Left lobe of liver (tissue), 2 donors: ENCODE measurements at regions not wholly inside any gene's neighbourhood (a gene's known extent, or its start where the extent isn't known, plus 50 kb on each side); places are given as distances from the start of the nearest gene placed in this dataset.
"Not testable (repeated sequence)": the region's sequence is repeated elsewhere in the genome, so short reads cannot be mapped to it uniquely, and the experiment has no call there.

Experiments used
- ATAC-seq: fragments of 200-7000 bp; cut with Tn5 transposase; one replicate; pipeline ENCODE4 v1.9.1; 2020; ENCODE audit warnings: mild to moderate bottlenecking, moderate library complexity
- DNase-seq: peaks from one replicate; pipeline ENCODE4 v3.0.0-alpha.2; 2020; ENCODE audit warnings: low spot score
- donor health status: DM: no; HTN: no; CAD: no; lungs with moderate emphysema.
- donor health status: DM: no; HTN: yes; CAD: no.

DNA sequence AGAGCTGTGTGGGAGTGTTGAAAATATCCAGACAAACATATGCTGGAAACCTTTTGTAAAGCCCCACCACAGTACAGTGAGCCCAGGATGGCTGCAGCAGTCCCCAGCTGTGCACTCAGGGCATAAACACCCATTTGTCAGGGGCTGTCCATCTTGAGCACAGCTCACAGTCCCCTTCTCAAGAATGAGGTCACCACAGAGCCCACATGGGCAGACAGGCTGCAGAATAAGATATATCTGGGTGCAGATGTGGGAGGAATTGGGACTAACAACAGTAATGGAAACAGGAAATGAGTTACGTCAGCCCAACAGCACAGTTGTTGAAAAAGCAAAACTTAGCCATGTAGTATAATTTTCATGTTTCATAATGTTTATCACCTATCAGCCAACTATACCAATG, 219.6 kb downstream of the ETAA1 start:
- ATAC-seq (no peak), DNase-seq (no peak)

DNA sequence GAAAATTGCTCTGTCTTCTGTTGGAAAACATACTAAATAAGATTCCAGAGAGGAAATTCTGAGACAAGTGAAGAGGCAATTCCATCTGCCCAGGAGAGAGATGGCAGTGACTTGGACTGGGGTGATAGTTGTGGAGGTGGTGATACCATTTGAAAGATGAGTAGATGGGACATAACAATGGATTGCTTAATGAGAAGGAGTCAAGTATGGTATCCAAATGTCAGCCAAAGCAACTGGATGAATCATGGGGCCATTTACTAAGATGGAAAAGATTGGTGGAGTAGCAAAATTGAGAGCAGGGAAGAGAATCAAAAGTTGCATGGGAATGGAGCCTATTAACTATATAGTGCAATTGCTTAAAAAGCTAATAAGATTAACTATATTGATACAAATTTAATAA, 222.1 kb downstream of the ETAA1 start:
- DNase-seq (no peak), ATAC-seq (no peak)

DNA sequence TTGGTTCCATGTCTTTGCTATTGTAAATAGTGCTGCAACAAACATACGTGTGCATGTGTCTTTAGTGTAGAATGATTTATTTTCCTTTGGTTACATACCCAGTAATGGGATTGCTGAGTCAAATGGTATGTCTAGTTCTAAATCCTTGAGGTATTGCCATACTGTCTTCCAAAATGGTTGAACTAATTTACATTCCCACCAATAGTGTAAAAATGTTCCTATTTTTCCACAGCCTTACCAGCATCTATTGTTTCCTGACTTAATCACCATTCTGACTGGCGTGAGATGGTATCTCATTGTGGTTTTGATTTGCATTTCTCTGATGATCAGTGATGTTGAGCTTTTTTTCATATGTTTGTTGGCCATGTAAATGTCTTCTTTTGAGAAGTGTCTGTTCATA, 226.6 kb downstream of the ETAA1 start:
- not testable (repeated sequence) for DNase-seq, ATAC-seq

DNA sequence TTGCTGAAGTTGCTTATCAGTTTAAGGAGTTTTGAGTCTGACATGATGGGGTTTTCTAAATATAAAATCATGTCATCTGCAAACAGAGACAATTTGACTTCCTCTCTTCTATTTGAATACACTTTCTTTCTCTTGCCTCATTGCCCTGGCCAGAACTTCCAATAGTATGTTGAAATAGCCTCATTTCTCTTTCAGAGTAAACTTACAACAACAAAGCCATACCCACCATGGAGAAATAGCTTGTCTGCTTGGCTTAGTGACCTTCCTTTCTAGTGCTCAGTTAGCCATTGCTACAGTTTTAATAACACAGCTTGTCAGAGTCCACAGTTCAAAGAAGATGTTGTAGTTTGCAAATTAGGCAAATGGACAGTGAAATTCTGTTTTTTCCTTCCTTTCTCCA, 228.0 kb downstream of the ETAA1 start:
- no peak for DNase-seq
- peak; percentile 38 for ATAC-seq

DNA sequence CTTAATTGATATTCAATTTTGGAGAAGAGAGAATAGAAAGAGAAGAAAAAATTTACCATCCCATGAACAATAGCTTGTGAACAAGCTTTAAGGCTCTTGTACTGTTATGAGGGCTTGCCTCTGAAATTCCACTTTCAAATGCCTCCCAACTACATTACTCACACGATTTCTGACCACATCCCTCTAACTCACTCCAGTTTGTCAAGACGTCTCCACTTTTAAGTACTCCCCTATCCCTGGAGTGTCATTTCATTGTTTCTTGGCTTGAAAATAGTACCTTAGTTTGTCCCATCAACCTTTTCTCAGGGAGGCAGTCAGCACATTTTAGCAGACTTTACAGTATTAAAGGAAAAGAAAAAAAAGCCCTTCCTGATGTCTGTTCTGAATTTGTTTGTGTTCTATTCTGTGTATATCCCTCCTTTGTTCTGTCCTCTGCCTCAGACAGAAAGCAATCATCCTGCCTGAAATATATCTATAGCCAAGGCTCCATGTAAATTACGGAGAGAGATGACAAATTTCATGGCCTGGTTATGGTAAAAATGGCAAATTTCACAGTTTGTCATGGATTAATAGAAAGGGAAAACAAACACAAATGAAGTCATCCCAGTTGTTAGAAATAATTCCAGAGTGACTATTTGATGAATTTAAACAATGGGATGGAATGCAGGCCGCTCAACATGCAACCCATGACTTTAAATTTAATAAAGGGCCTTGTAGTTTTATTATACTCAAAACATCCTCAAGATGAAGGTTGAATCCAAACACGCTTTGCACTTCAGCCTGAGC, 228.8 kb downstream of the ETAA1 start:
- ATAC-seq (no peak), DNase-seq (no peak)

DNA sequence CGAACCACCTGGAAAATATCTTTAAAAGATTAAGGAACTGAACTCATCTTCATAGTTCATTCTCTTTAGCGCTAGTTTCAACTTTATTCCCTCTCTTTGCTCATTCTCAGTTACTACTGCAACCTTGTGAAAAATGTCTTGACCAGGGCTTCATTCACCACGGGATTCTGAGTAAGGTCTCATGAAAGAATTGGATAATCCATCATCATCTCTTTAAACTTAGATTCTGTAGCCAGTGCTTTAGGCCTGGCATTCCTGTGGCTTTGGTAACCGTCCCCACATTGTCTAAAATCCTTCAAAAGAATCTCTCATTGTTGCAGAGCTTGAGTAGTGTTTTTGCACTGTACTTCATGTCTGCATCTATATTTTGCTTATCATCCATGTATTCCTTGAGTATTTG, 229.5 kb downstream of the ETAA1 start:
- ATAC-seq (no peak), DNase-seq (no peak)

DNA sequence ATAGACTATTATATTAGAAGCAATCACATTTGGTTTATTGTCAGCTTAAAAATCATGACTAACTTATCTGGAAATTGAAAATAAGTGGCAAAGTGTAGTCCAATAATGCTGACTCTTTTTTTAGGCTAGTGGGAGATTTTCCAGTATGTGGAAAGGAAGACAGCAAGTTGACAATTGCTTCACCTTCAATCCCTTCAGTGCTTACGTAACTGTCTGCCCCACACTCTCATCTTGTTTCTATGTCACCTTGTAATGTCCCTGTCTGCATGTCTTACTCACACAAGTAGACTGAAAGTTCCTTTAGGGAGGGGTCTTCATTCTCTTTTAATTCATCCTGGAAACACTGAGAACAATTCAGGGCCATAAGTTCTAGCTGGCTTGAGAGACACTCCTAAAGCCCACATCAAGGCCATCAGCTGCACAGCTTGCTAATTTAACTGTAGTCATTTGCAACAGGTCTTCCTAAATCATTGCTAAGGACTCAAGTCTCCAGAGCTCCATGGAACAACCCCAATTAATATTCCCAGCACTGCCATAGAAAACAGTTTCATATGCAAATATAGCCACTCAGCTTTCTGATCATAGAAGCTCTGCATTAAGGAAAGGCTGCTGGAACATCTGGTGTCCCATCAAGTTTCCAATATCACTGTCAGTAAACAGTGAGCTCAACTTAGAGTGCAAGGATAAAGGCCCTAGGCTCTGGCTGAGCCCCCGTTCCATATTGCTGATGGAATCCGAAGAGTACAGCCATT, 230.5 kb downstream of the ETAA1 start:
- ATAC-seq: no peak

DNA sequence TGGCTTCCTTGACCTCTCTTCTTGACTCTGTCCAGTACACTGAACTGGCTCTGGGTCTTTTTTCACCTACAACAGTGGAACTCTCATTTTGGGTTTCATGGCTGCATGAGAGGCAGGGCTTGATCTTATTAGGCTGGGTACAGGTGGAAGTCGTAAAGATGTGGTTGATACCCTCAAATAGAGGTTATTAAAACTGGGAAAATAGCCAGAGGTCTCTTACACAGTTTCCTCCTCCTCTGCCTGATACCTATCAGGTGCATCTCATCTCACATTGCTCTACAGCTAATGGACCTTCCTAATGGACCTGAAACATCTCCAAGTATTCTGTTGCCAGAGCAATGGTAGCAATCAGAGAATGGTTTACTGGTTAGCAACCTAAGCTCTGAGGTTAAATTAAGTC, 231.8 kb downstream of the ETAA1 start:
- ATAC-seq (no peak), DNase-seq (no peak)

More for the DNA sequence above, 230.5 kb downstream of the ETAA1 start:
- DNase-seq: no peak

DNA sequence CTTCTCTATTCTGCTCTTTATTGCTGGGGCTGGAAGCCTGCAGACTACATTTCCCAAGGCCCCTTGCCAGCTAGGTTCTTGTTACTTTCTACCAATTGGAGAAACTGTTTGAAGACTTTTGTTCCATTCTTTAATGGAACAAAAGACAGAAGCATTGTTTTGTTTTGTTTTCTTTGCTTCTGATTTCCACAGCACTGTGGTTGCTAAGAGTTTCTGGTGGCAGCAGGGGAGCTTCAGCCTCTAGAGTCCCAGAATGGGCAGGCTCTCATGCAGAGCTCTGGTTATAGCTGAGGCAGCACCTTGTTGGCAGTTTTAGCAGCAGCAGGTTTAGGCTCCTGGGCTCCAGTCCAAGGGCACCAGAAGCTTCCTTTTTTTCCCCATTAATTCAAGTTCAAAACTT, 234.3 kb downstream of the ETAA1 start:
- no peak for DNase-seq
- no peak for ATAC-seq

DNA sequence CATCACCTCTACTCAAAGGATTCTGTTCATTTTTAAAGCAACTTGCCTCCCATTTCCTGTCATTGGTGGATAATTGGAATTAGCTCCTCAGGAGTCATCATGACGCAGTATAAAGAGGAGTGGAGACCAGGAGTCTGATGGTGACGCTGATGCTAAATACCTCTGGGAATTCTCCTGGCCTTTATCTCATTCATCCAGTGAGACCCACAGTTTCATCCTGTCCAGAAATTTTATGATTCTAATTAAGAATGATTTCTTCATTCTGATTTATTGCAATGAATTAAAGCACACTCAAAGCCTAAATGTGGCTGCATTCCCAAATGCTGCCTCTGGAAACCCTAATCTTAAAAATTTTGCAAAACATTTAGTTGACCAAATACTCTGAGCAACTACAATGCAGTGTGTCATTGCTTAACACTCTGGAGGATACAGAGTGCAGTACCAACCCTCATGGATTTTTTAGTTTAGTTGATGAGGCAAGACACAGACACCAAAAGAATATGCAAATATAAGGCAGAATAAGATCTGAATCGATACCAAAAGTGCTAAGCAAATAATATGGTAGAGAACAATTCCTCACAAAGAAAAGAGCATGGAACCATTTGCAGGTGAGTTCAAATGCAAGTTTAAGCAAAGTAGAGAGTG, 236.2 kb downstream of the ETAA1 start:
- DNase-seq (no peak), ATAC-seq (no peak)

DNA sequence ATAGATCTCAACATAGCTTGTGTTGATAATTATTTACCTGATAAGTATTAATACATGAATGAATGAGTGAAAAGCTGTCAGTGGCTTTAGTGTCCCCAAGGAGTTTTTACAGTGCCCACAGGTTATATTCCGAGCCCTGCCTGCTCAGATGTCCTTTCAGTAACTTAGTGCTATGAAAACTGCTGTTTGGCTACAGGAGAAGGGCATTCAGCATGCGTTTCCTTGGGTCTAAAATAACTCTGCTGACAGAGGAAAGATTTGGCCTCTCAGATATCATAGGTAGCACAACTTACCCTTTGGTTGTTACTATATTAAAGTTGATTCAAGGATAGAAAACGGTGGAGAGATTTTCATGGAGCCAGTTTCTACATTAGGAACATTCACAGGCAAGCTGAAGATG, 241.0 kb downstream of the ETAA1 start:
- no peak for ATAC-seq

DNA sequence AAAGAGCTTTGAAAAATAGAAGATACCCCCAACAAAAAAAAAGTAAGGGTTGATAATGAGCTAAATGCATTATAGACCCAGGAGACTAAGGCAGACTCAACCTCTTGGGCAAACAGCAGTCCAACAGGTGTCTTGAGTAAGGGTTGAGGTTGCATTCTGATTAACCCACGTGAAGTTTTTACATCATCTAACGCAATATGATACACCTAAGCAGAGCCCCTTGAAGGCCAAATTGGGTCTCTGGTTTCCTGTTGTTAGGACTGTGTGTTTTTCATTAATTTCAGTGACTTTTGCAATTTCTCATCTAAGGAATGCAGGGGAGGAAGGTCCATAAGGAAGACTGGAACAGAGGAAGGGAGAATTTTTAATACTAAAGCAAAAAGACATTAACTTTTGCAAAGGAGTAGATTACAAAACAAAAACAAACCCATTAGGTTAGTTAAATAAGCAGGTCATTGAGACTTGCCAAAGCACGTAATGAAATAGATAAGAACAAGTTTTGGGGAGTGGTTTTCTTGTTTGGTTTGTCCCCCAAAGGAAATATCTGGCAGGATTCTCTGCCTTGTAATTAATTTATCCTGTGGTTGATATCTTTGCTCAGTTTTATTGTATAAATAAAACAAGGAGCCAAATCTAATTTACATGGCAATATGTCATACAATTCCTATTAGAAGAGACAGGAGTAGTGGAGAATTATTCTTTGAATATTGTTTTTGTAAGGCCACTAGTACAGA, 244.3 kb downstream of the ETAA1 start:
- ATAC-seq (no peak), DNase-seq (no peak)

More for the DNA sequence above, 241.0 kb downstream of the ETAA1 start:
- no peak for DNase-seq

DNA sequence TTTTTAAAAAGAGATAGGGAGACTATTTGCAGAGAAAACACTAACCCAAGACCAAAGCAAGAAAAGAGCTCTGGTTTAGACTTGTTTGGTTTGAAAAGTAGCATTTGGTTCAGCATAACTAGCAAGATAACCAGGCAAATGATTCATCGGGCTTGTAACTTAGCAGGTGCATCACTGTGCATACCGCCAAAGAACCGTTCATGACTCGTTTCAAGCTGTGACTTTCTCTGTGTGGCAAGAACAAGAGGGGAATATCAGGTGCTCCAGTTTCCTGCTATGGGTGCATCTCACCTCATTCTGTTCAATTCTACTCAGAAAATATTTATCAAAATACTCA, 244.9 kb downstream of the ETAA1 start:
- DNase-seq (no peak), ATAC-seq (no peak)

DNA sequence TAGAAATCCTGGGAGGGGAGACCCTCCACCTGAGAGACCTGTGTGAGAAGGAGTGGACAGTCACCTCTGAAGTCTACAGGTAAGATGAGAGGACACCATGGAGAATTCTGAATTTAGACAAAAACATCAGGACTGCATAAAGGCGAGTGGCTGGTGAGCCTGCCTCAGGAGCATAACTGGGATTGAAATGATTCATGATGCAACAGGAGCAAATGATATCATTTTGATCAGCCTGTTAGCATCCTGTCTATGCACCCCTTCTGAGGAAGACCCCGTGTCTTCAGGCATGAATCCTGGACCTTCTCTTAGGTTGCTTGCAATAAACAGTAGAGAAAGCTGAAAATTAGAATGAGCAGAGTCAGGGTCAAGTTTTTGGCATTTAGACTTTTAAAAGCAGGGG, 245.8 kb downstream of the ETAA1 start:
- ATAC-seq (no peak), DNase-seq (no peak)

DNA sequence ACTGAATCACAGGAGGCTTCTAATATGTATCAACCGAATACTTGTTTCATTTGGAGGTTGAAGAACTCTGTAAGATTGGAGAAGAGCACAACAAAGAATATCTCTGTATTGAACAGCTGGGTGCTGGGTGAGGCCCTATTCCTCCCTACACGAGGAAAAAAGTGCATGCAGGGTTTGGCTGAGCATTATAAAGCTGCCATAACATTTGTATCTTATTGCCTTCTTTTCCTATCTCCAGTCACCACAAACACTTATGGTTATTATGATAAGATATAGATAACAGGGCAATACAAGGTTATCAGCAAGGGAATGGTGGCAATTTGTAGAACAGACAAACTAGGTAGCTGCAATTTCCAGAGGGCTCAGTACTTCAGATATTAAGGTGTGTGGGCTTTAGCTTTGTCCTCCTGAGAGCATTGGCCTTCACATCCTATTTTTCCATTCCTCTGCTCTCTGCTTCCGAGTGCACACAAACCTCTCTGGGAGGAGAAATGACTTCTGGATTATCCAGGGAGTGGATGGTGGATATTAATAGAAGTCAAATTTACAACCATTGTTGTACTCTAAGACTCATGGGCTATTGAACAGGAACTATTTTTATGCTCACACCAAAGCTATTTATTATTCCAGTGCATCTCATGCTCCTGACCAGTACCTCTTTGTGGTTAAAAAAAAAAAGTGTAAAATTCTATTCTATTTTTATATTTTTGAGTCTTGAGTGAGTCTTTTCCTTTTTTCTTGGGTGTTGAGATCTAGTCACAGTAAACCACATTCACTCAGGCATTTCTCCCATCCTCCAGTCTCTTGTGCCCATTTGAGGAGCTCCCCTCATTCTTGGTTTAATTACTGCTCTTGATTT, 248.4 kb downstream of the ETAA1 start:
- no peak for ATAC-seq
- DNase-seq: no peak

DNA sequence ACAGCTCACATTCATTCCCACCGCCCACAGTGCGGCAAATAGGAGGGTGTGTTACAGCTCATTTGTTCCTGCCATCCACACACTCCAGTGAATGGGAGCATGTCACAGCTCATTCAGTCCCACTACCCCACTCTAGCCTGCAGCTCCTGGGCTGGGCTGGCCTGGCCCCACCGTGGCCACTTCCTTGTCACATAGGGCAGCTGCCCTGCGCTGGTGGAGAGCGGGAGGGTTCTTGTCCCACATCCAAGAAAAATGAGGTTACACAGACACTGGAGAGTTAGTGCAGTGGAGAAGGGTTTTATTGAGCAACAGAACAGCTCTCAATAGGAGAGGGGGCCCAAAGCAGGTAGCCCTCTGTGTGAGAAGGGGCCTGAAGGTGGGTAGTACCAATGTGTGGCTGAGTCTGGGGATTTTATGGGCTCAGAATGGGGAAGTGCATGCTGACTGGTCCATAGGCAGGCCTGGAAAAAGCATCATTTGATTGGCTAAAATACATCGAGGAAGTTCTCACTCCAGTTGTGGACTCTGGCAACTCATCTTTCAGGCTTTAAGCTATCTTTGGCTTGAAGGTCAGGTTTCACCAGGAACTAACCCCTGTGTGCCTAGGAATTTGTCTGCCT, 249.7 kb downstream of the ETAA1 start:
- DNase-seq: no peak
- no peak for ATAC-seq

DNA sequence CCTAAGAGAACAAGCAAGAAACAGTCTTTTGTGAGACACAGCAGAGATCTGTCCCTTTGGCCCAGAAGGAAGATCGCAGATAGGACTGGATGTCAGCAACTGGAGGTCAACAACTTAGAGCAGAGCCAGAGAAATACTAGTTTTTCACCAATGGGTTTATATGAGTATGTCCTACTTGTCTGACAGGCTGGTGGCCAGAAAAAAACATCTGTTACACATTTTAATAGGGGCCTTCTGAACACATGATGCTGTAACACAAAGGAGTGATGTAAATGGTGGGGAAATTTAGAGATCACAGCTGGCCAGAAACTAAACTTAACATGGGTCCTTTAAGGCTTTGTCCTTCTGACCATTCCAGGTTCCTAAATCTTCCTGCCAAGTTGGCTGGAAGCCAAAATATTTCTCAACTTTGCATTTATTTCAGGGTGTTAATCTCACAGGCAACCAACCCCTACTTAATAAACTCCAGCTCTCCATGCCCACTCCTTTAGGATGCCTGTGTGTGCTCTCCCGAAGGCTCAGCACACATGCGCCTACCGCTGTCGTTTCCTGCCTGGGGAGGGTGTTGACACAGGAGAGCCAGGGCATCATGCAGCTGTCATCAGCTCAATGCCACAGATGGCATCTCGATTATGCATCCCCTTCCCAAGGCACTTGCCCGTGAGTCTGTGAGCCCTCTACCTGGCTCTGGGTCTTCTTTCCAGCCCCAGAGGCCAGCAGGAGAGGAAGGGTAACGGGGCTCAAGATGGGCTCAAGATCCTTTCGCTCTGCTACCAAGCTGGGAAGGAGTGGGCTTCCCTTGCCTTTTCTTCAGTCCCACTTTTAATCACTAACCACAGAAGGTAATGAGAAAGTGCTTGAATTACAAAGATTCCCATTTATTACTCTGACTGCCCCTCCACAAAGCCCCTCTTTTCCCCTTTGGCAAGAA, 252.5 kb downstream of the ETAA1 start:
- no peak for DNase-seq
- peak; percentile 13 for ATAC-seq

DNA sequence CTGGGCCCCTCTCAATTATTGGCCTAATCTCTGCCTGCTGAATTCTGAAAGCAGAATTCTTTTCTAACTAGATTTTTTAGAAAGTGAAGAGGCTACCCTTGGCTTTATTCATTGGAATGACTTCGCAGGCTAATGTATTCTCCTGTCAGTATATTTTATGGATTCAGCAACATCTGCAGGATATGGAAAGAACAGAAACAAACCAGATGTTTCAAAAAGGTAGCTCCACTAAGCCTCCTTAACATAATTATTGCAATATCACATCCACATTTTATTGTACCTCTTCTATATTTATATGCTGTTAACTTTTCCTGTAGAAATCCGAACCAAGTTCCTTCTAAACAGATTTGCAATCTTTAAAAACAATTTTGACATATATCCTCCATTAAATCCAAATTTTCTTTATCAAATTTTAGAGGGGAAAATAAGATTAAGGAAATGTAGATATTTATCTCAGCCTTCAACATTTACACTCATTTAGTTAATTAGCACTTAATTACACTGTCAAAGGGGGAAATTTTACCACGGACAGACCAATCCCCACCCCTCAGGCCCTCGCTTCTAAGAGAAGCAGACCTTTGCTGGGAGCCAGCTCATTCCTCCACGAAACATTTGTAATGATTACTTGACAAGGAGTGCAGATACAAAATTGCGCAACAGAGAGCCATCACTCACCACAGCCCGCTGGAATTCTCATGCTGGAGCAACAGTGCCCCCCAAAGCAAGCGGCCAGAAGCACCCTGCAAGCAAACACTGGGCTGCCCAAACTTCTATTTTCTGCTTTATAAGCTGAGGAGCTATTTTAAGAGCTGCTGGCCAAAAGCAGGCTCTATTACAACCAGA, 253.4 kb downstream of the ETAA1 start:
- peak; percentile 71 for ATAC-seq
- DNase-seq: peak; percentile 48
